Spleen (tissue), 11 donors: ENCODE measurements at regions not wholly inside any gene's neighbourhood (a gene's known extent, or its start where the extent isn't known, plus 50 kb on each side); places are given as distances from the start of the nearest gene placed in this dataset.

Experiments
- DNase-seq: peaks from one replicate; pipeline ENCODE4 v3.0.0-alpha.2; 2020
- H3K27ac ChIP-seq, 8 donors: fragments of 200-600 bp; sonication (generic) in 7 of 8; 1 replicate in 4 of 8; 2 replicates in 4 of 8; pipeline versions ENCODE4 v1.5.0 to v1.8.0; 2016 to 2021; ENCODE audit warnings: inconsistent platforms in 4 of 8, mild to moderate bottlenecking in 4 of 8, moderate library complexity in 1 of 8
- H3K27me3 ChIP-seq, 7 donors: fragments of 200-600 bp; sonication (generic) in 6 of 7; replicated peaks in 1 of 7; 1 replicate in 4 of 7; 2 replicates in 3 of 7; pipeline versions ENCODE4 v1.5.0 to v1.8.0; 2016 to 2021; ENCODE audit warnings: inconsistent platforms in 3 of 7, mild to moderate bottlenecking in 1 of 7
- H3K36me3 ChIP-seq, 6 donors: fragments of 200-600 bp; sonication (generic) in 5 of 6; 1 replicate in 4 of 6; 2 replicates in 2 of 6; pipeline versions ENCODE4 v1.5.0 to v1.8.0; 2016 to 2021; ENCODE audit warnings: inconsistent platforms in 2 of 6
- H3K4me1 ChIP-seq, 6 donors: fragments of 200-600 bp; sonication (generic) in 5 of 6; 1 replicate in 3 of 6; 2 replicates in 3 of 6; pipeline versions ENCODE4 v1.5.0 to v1.8.0; 2016 to 2021; ENCODE audit warnings: inconsistent platforms in 3 of 6
- H3K4me3 ChIP-seq, 8 donors: fragments of 200-600 bp; sonication (generic) in 7 of 8; 1 replicate in 4 of 8; 2 replicates in 4 of 8; pipeline versions ENCODE4 v1.5.0 to v1.8.0; 2016 to 2021; ENCODE audit warnings: inconsistent platforms in 4 of 8, mild to moderate bottlenecking in 4 of 8, moderate library complexity in 2 of 8
- H3K9me3 ChIP-seq, 8 donors: fragments of 200-600 bp; sonication (generic) in 7 of 8; 1 replicate in 4 of 8; 2 replicates in 4 of 8; pipeline versions ENCODE4 v1.5.0 to v1.8.0; 2016 to 2021; ENCODE audit warnings: inconsistent platforms in 4 of 8
- POLR2A ChIP-seq, 3 donors: fragments of 450-650 bp; IDR thresholded peaks; one replicate each; pipeline ENCODE4 v1.5.1; 2017; ENCODE audit warnings: antibody characterized with exemption in 3 of 3, mild to moderate bottlenecking in 1 of 3
- POLR2AphosphoS5 ChIP-seq, 3 donors: sonication (generic); formaldehyde crosslinking; IDR thresholded peaks; one replicate each; pipeline ENCODE4 v1.5.1; 2017; ENCODE audit warnings: antibody characterized with exemption in 3 of 3
- WGBS, 5 donors: extraction: QIAGEN DNeasy Blood & Tissue Kit in 3 of 5; methylation state at CpG; one replicate each; pipeline versions ENCODE4 v1.1.5 to v1.1.7; 2013 to 2018; 5-methylcytosine and 5-hydroxymethylcytosine counted together
- intact Hi-C: fragments of 100-400 bp; cut with DNase I; formaldehyde crosslinking; loops from one replicate; pipeline ENCODE4 v1.15.0; 2023; ENCODE audit warnings: low total_unique reads
- TF ChIP-seq, protein P1 (sequence below), 11 experiments: fragments of 200-600 bp in 7 of 11; fragments of 450-650 bp in 4 of 11; sonication (generic) in 4 of 11; IDR thresholded peaks in 8 of 11; conservative IDR thresholded peaks in 3 of 11; 1 replicate in 7 of 11; 2 replicates in 4 of 11; pipeline versions ENCODE4 v1.4.0 to v1.8.0; 2016 to 2021; ENCODE audit warnings: antibody characterized with exemption in 11 of 11, inconsistent platforms in 4 of 11, mild to moderate bottlenecking in 1 of 11
- donor health status: healthy with polysubstance abuse.
- donor health status: DM: no; HTN: no; CAD: no; lungs with moderate emphysema.
- donor health status: DM: no; HTN: no; CAD: no.
- donor health status: Bipolar disorder and iron deficiency.
- donor health status: healthy.
- donor health status: DM: no; HTN: no; CAD: no.
- donor health status: DM: yes; HTN: yes; CAD: no.

- H3K4me3 ChIP-seq: no peak overlapping the region
- DNase-seq: no peak
These were observed 80.0 kb upstream of the CDH5 start for GRCh38 chr16:66286527-66286926.

GRCh38 chr16:66278604-66279262 lies 87.8 kb upstream of the CDH5 start:
- no peak for TF ChIP-seq POLR2A (IDR thresholded peaks at IDR 0.05)
- no peak for TF ChIP-seq POLR2AphosphoS5 (IDR thresholded peaks at IDR 0.05)
- TF ChIP-seq, protein P1, sequence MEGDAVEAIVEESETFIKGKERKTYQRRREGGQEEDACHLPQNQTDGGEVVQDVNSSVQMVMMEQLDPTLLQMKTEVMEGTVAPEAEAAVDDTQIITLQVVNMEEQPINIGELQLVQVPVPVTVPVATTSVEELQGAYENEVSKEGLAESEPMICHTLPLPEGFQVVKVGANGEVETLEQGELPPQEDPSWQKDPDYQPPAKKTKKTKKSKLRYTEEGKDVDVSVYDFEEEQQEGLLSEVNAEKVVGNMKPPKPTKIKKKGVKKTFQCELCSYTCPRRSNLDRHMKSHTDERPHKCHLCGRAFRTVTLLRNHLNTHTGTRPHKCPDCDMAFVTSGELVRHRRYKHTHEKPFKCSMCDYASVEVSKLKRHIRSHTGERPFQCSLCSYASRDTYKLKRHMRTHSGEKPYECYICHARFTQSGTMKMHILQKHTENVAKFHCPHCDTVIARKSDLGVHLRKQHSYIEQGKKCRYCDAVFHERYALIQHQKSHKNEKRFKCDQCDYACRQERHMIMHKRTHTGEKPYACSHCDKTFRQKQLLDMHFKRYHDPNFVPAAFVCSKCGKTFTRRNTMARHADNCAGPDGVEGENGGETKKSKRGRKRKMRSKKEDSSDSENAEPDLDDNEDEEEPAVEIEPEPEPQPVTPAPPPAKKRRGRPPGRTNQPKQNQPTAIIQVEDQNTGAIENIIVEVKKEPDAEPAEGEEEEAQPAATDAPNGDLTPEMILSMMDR (IDR thresholded peaks at IDR 0.05 in 8 of 11, conservative IDR thresholded peaks at IDR 0.05 in 3 of 11): no peak
- Histone ChIP-seq H3K9me3 (peaks cover 0 to 43% (median 23%) of the 10 kb centered on the region in 8 donors), H3K4me3 (no peak overlapping the region), H3K27ac (no peak overlapping the region), H3K36me3 (no peaks in the 10 kb centered on the region), H3K27me3 (peaks cover 0 to 23% (median 0%) of the 10 kb centered on the region in 7 donors), H3K4me1 (peaks cover 0 to 5% (median 0%) of the 10 kb centered on the region in 6 donors)
- 89 to 100% (median 94%) methylated on average over 1 of the region's 1 CpG; no CpG with 5 or more reads in 1 of the 5 donors for WGBS, 5 donors
- intact Hi-C loops: no loop called here
- DNase-seq: no peak

More at GRCh38 chr16:66286527-66286926, 80.0 kb upstream of the CDH5 start:
- intact Hi-C loops: no loop called here
- Histone ChIP-seq H3K9me3 (no peaks in the 10 kb centered on the region), H3K36me3 (no peaks in the 10 kb centered on the region), H3K27ac (no peak overlapping the region), H3K27me3 (no peaks in the 10 kb centered on the region), H3K4me1 (no peaks in the 10 kb centered on the region)
- TF ChIP-seq POLR2AphosphoS5 (IDR thresholded peaks at IDR 0.05) (no peak), POLR2A (IDR thresholded peaks at IDR 0.05) (no peak)
- TF ChIP-seq, protein P1 (IDR thresholded peaks at IDR 0.05 in 8 of 11, conservative IDR thresholded peaks at IDR 0.05 in 3 of 11): no peak
- 85 to 93% (median 91%) methylated on average over 9 of the region's 9 CpGs for WGBS, 5 donors

DNA sequence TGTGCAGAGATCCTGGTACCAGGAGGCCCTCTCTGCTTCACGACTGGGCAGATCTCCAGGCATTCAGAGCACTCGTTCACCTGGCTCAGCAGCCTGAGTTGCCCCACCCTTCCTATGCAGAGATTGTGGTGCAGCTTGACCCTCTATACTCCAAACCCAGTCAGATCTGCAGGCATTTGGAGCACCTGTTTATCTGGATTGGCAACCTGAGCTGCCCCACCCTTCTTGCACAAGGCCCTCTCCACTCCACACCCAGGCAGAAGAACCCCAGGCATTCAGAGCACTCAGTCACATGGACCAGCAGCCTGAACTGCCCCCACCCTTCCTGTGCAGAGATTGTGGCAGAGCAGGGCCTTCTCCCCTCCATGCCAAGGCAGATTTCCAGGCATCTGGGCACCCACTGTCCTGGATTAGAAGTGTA lies 88.4 kb upstream of the CDH5 start:
- peaks cover 0 to 5% (median 0%) of the 10 kb centered on the region in 6 donors for H3K4me1 ChIP-seq
- peaks cover 0 to 25% (median 0%) of the 10 kb centered on the region in 7 donors for H3K27me3 ChIP-seq
- WGBS, 5 donors: 64 to 81% (median 74%) methylated on average over 2 of the region's 2 CpGs
- intact Hi-C loops: no loop called here
- H3K27ac ChIP-seq: no peak overlapping the region
- no peaks in the 10 kb centered on the region for H3K36me3 ChIP-seq
- TF ChIP-seq, protein P1 (IDR thresholded peaks at IDR 0.05 in 8 of 11, conservative IDR thresholded peaks at IDR 0.05 in 3 of 11): no peak
- TF ChIP-seq POLR2AphosphoS5 (IDR thresholded peaks at IDR 0.05) (no peak), POLR2A (IDR thresholded peaks at IDR 0.05) (no peak)
- H3K9me3 ChIP-seq: peaks cover 0 to 43% (median 23%) of the 10 kb centered on the region in 8 donors
- no peak overlapping the region for H3K4me3 ChIP-seq
- no peak for DNase-seq

DNA sequence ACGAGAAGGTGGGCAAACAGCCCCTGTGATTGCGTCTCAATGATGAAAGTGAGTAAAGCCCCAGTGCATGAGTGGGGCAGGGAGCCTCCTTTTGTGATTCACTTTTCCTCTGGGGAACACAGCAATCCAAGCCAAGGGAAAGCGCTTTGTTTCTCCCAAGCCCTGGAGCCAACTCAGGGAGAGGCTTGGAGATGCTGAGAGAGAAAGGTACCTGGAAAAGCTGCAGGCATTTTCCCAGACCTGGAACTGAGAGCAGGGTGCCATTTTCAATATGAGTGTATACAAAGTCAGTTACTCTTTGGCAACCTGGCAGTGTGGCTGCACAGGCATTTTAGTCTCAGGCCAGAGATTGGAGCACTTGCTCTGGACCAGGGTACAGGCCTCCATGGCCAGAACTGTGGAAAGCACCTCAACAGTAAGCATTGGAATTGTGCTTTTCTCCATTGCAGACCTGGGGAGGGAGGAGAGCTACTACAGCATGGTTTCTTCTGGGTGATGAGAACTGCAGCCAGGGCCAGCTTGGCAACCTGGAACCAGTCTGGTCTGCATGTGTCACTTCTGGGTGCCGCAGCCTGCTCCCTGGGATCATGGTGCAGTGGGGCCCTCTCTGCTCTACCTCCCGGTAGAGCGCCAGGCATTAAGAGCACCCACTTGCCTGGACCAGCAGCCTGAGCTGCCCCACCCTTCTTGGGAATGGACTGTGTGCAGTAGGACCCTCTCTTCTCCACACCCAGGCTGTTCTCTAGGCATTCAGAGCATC lies 89.0 kb upstream of the CDH5 start:
- intact Hi-C loops: no loop called here
- WGBS, 5 donors: 90 to 95% (median 92%) methylated on average over 5 to 6 of the region's 6 CpGs

More for the DNA sequence above, 89.0 kb upstream of the CDH5 start:
- peaks cover 0 to 5% (median 0%) of the 10 kb centered on the region in 6 donors for H3K4me1 ChIP-seq
- peaks cover 0 to 28% (median 0%) of the 10 kb centered on the region in 7 donors for H3K27me3 ChIP-seq
- no peak overlapping the region for H3K4me3 ChIP-seq
- no peak for TF ChIP-seq POLR2A (IDR thresholded peaks at IDR 0.05)
- TF ChIP-seq, protein P1 (IDR thresholded peaks at IDR 0.05 in 8 of 11, conservative IDR thresholded peaks at IDR 0.05 in 3 of 11): no peak
- no peak for TF ChIP-seq POLR2AphosphoS5 (IDR thresholded peaks at IDR 0.05)
- H3K9me3 ChIP-seq: peaks cover 0 to 43% (median 23%) of the 10 kb centered on the region in 8 donors
- no peaks in the 10 kb centered on the region for H3K36me3 ChIP-seq
- H3K27ac ChIP-seq: no peak overlapping the region
- DNase-seq: no peak
